Glutamatergic neuron (in vitro differentiated cells): ENCODE measurements at regions not wholly inside any gene's neighbourhood (a gene's known extent, or its start where the extent isn't known, plus 50 kb on each side); places are given as distances from the start of the nearest gene placed in this dataset.

Experiments used
- DNase-seq: peaks from one replicate; pipeline ENCODE4 v3.0.0; 2022
- H3K27ac Mint-ChIP-seq: one replicate; pipeline ENCODE4 v1.8.0; 2020; ENCODE audit warnings: mild to moderate bottlenecking, mixed read lengths, inconsistent platforms; ENCODE audit not compliant: unreplicated experiment
- H3K27me3 Mint-ChIP-seq: one replicate; pipeline ENCODE4 v1.8.0; 2020; ENCODE audit warnings: mild to moderate bottlenecking, moderate library complexity, mixed read lengths, inconsistent platforms; ENCODE audit not compliant: unreplicated experiment
- H3K36me3 Mint-ChIP-seq: one replicate; pipeline ENCODE4 v1.8.0; 2020; ENCODE audit warnings: mild to moderate bottlenecking, mixed read lengths, inconsistent platforms; ENCODE audit not compliant: unreplicated experiment
- H3K4me1 Mint-ChIP-seq: one replicate; pipeline ENCODE4 v1.8.0; 2020; ENCODE audit warnings: mild to moderate bottlenecking, low read depth, mixed read lengths, inconsistent platforms; ENCODE audit not compliant: unreplicated experiment
- H3K4me3 Mint-ChIP-seq: one replicate; pipeline ENCODE4 v1.8.0; 2020; ENCODE audit warnings: mild to moderate bottlenecking, mixed read lengths, inconsistent platforms; ENCODE audit not compliant: unreplicated experiment
- H3K9me3 Mint-ChIP-seq: one replicate; pipeline ENCODE4 v1.8.0; 2020; ENCODE audit warnings: mild to moderate bottlenecking, moderate library complexity, mixed read lengths, inconsistent platforms; ENCODE audit not compliant: unreplicated experiment
- CTCF ChIP-seq: fragments of 200-600 bp; sonication (generic); IDR thresholded peaks from one replicate; pipeline ENCODE4 v1.5.0; 2021; ENCODE audit not compliant: partially characterized antibody, unreplicated experiment

- no peak for TF ChIP-seq CTCF
- Mint-ChIP-seq H3K27me3 (no peaks in the 10 kb centered on the region), H3K9me3 (peaks cover 5% of the 10 kb centered on the region), H3K4me3 (no peak overlapping the region), H3K27ac (peak overlapping the region; percentile 94), H3K4me1 (peaks cover 20% of the 10 kb centered on the region), H3K36me3 (no peaks in the 10 kb centered on the region)
- no peak for DNase-seq
These were observed 100.8 kb upstream of the LIPC start for GRCh38 chr15:58330741-58331559.

- Mint-ChIP-seq H3K27me3 (no peaks in the 10 kb centered on the region), H3K4me1 (peaks cover 20% of the 10 kb centered on the region), H3K9me3 (peaks cover 5% of the 10 kb centered on the region), H3K4me3 (peak overlapping the region; percentile 22), H3K36me3 (no peaks in the 10 kb centered on the region), H3K27ac (peak overlapping the region; percentile 94)
- no peak for DNase-seq
- TF ChIP-seq CTCF: no peak
These were observed 100.3 kb upstream of the LIPC start for GRCh38 chr15:58331560-58331912.

GRCh38 chr15:58331913-58332675, 99.7 kb upstream of the LIPC start:
- no peak for TF ChIP-seq CTCF
- Mint-ChIP-seq H3K36me3 (no peaks in the 10 kb centered on the region), H3K27ac (peak overlapping the region; percentile 94), H3K4me3 (peak overlapping the region; percentile 22), H3K27me3 (no peaks in the 10 kb centered on the region), H3K9me3 (peaks cover 5% of the 10 kb centered on the region), H3K4me1 (peaks cover 20% of the 10 kb centered on the region)
- peak; percentile 79 for DNase-seq

GRCh38 chr15:58332676-58333400, 99.0 kb upstream of the LIPC start:
- H3K27ac Mint-ChIP-seq: peak overlapping the region; percentile 94
- peaks cover 5% of the 10 kb centered on the region for H3K9me3 Mint-ChIP-seq
- no peaks in the 10 kb centered on the region for H3K27me3 Mint-ChIP-seq
- no peak for TF ChIP-seq CTCF
- H3K4me1 Mint-ChIP-seq: peaks cover 20% of the 10 kb centered on the region
- DNase-seq: no peak
- H3K4me3 Mint-ChIP-seq: peak overlapping the region; percentile 22
- no peaks in the 10 kb centered on the region for H3K36me3 Mint-ChIP-seq
